ENCODE measurements at regions not wholly inside any gene's neighbourhood (a gene's known extent, or its start where the extent isn't known, plus 50 kb on each side); places are given as distances from the start of the nearest gene placed in this dataset.

- H2BK5ac ChIP-seq (ENCODE audit: low read depth, low read length), result no peak overlapping the region
- 0 out of 2 replicates have a peak overlapping the region, but pooled peaks have one; percentile 2 for H2AFZ ChIP-seq (ENCODE audit: low read length)
- TF ChIP-seq CHD2 (IDR thresholded peaks at IDR 0.05; ENCODE audit: low read length) (no peak), CBX8 (IDR thresholded peaks at IDR 0.05; ENCODE audit: borderline replicate concordance, low read depth, low read length) (no peak), E2F6 (IDR thresholded peaks at IDR 0.05) (no peak), ATF2 (IDR thresholded peaks at IDR 0.05; ENCODE audit: low read length) (no peak), SIN3A (conservative IDR thresholded peaks at IDR 0.05 in 1 of 2, IDR thresholded peaks at IDR 0.05 in 1 of 2; ENCODE audit: low read depth in 1 of 2, low read length in 2 of 2) (no peak), RBBP5 (IDR thresholded peaks at IDR 0.05; ENCODE audit: borderline replicate concordance, low read depth, low read length) (no peak), CREB1 (IDR thresholded peaks at IDR 0.05) (no peak), BRCA1 (IDR thresholded peaks at IDR 0.05; ENCODE audit: low read depth, low read length) (no peak), HDAC2 (IDR thresholded peaks at IDR 0.05; ENCODE audit: borderline replicate concordance in 1 of 2, low read depth in 2 of 2, low read length in 2 of 2) (no peak), FOSL1 (IDR thresholded peaks at IDR 0.05; ENCODE audit: insufficient read depth, low read depth, low read length) (no peak), POLR2A (IDR thresholded peaks at IDR 0.05; ENCODE audit: control extremely low read depth in 1 of 2, low read depth in 2 of 2, low read length in 2 of 2) (no peak), POU5F1 (IDR thresholded peaks at IDR 0.05; ENCODE audit: low read depth, low read length) (no peak), EP300 (IDR thresholded peaks at IDR 0.05; ENCODE audit: borderline replicate concordance in 1 of 2, low read depth in 2 of 2, low read length in 2 of 2) (no peak)
These were observed 122.0 kb downstream of the WIF1 start for GRCh38 chr12:64999148-64999425.

More at GRCh38 chr12:64999148-64999425, 122.0 kb downstream of the WIF1 start:
- Histone ChIP-seq H3K79me2 (ENCODE audit: control insufficient read depth in 1 of 2, insufficient read depth in 2 of 2, low read length in 2 of 2) (no peaks in the 10 kb centered on the region), H3K27ac (ENCODE audit: low read depth, low read length) (no peak overlapping the region), H2BK15ac (ENCODE audit: low read length) (no peak overlapping the region), H4K91ac (replicated peaks; ENCODE audit: insufficient read length, low read length) (no peak overlapping the region), H2BK12ac (ENCODE audit: low read depth, low read length) (no peak overlapping the region), H3K4ac (replicated peaks; ENCODE audit: insufficient read length, low read depth, low read length) (no peak overlapping the region), H2BK120ac (replicated peaks; ENCODE audit: low read depth, low read length) (no peak overlapping the region), H4K20me1 (replicated peaks in 1 of 2; ENCODE audit: control insufficient read depth in 1 of 2, insufficient read depth in 2 of 2, low read length in 2 of 2) (no peaks in the 10 kb centered on the region), H3K4me2 (ENCODE audit: insufficient read depth in 1 of 2, low read depth in 2 of 2, low read length in 2 of 2) (no peak overlapping the region), H2AK5ac (ENCODE audit: low read depth, low read length) (no peak overlapping the region), H3K9ac (replicated peaks in 1 of 4; ENCODE audit: extremely low read depth in 1 of 4, low read depth in 3 of 4, low read length in 3 of 4) (no peak overlapping the region), H3K23ac (ENCODE audit: insufficient read length) (no peak overlapping the region), H3K23me2 (ENCODE audit: low read depth, low read length) (no peaks in the 10 kb centered on the region), H4K5ac (ENCODE audit: insufficient read length, low read depth, low read length) (no peak overlapping the region), H3K4me3 (ENCODE audit: extremely low read depth in 1 of 4, insufficient read depth in 2 of 4, low read depth in 3 of 4, low read length in 4 of 4) (no peak overlapping the region), H3K36me3 (ENCODE audit: control insufficient read depth in 2 of 4, insufficient read depth in 4 of 4, low read length in 3 of 4) (no peaks in the 10 kb centered on the region), H3K14ac (ENCODE audit: insufficient read length) (no peak overlapping the region), H3K9me3 (ENCODE audit: insufficient read depth in 2 of 2, low read depth in 1 of 2, low read length in 1 of 2) (peaks cover 7% of the 10 kb centered on the region in 2 experiments; a peak in 3 of 4 replicates), H3K27me3 (replicated peaks in 1 of 4; ENCODE audit: control insufficient read depth in 3 of 4, extremely low read depth in 1 of 4, insufficient read depth in 3 of 4, low read length in 3 of 4) (no peaks in the 10 kb centered on the region), H3K79me1 (ENCODE audit: low read depth, low read length) (no peaks in the 10 kb centered on the region), H3K4me1 (replicated peaks in 1 of 4; ENCODE audit: control insufficient read depth in 3 of 4, insufficient read depth in 4 of 4, low read length in 3 of 4) (peaks cover 0 to 6% (median 4%) of the 10 kb centered on the region in 4 experiments; a peak in 4 of 7 replicates), H4K8ac (ENCODE audit: extremely low read depth, insufficient read depth, low read length) (no peak overlapping the region), H3K18ac (ENCODE audit: extremely low read depth, low read length) (no peak overlapping the region), H3K56ac (replicated peaks; ENCODE audit: insufficient read length, low read depth, low read length) (no peak overlapping the region), H2BK20ac (ENCODE audit: low read length) (no peak overlapping the region)
- ChIA-PET CTCF (ENCODE audit: partially characterized antibody) (interaction anchor here (1.1 to 1.3 kb wide), 2 partner anchors 8 to 197 kb away, joined by 3 read pairs; no protein-coding TSS in a partner anchor), POLR2A (ENCODE audit: partially characterized antibody) (no interaction called here)
- no peak for DNase-seq (ENCODE audit: low read depth in 1 of 2, low spot score in 2 of 2)
- 62% methylated on average over 1 of the region's 1 CpG; no CpG with 5 or more reads in 1 of the 2 experiments for WGBS, 2 experiments (ENCODE audit: extremely low coverage in 1 of 2, insufficient coverage in 1 of 2, insufficient read length in 1 of 2, insufficient replicate concordance in 2 of 2, low coverage in 1 of 2, low lambda C conversion rate in 2 of 2, missing lambda C conversion rate in 1 of 2)
- no peak for FAIRE-seq
